H1 (cell line): ENCODE measurements at regions not wholly inside any gene's neighbourhood (a gene's known extent, or its start where the extent isn't known, plus 50 kb on each side); places are given as distances from the start of the nearest gene placed in this dataset.

Source experiments
- CTCF ChIA-PET: fragments of 300-600 bp; sonication (Branson Sonifier 250); formaldehyde crosslinking; loops from one replicate; lab custom pipeline; 2021; ENCODE audit not compliant: partially characterized antibody; lab: Charles Lee
- POLR2A ChIA-PET: fragments of 300-600 bp; sonication (Branson Sonifier 250); formaldehyde crosslinking; loops from one replicate; lab custom pipeline; 2021; ENCODE audit warnings: inconsistent platforms; ENCODE audit not compliant: partially characterized antibody; lab: Charles Lee
- DNase-seq, 2 experiments: peaks; one replicate each; pipeline versions ENCODE4 v3.0.0 to v3.0.0-alpha.2; 2010 to 2022; ENCODE audit warnings: low spot score in 2 of 2, low read depth in 1 of 2, mixed read lengths in 1 of 2
- FAIRE-seq: peaks from 2 replicates; lab custom pipeline; 2011; peaks lifted over from hg19 to GRCh38; lab: Jason Lieb, UNC
- H2AFZ ChIP-seq: 2 replicates; pipeline ENCODE4 v1.8.1; 2012; ENCODE audit warnings: low read length, inconsistent platforms
- H2AK5ac ChIP-seq: 2 replicates; pipeline ENCODE4 v1.6.1; 2013; ENCODE audit warnings: low read depth, low read length
- H2BK120ac ChIP-seq: replicated peaks from 2 replicates; pipeline ENCODE3; 2013; ENCODE audit warnings: low read depth, low read length, inconsistent platforms
- H2BK12ac ChIP-seq: 2 replicates; pipeline ENCODE4 v1.6.1; 2013; ENCODE audit warnings: low read depth, low read length
- H2BK15ac ChIP-seq: 2 replicates; pipeline ENCODE4 v1.6.1; 2013; ENCODE audit warnings: low read length
- H2BK20ac ChIP-seq: 2 replicates; pipeline ENCODE4 v1.6.1; 2013; ENCODE audit warnings: low read length
- H2BK5ac ChIP-seq: 2 replicates; pipeline ENCODE4 v1.6.1; 2013; ENCODE audit warnings: low read depth, low read length
- H3K14ac ChIP-seq: 2 replicates; pipeline ENCODE4 v1.6.1; 2013; ENCODE audit warnings: inconsistent platforms; ENCODE audit not compliant: insufficient read length
- H3K18ac ChIP-seq: 2 replicates; pipeline ENCODE4 v1.6.1; 2013; ENCODE audit warnings: low read length; ENCODE audit errors: extremely low read depth
- H3K23ac ChIP-seq: 2 replicates; pipeline ENCODE4 v1.6.1; 2013; ENCODE audit warnings: inconsistent platforms; ENCODE audit not compliant: insufficient read length
- H3K23me2 ChIP-seq: 2 replicates; pipeline ENCODE4 v1.6.1; 2013; ENCODE audit warnings: low read depth, low read length
- H3K27ac ChIP-seq: 2 replicates; pipeline ENCODE4 v1.6.1; 2011; ENCODE audit warnings: low read depth, low read length, inconsistent platforms
- H3K27me3 ChIP-seq, 4 experiments: replicated peaks in 1 of 4; 1 replicate in 1 of 4; 2 replicates in 3 of 4; pipeline versions ENCODE4 v1.6.1 to v1.8.1; 2011 to 2013; ENCODE audit warnings: low read length in 3 of 4, mild to moderate bottlenecking in 3 of 4, inconsistent platforms in 2 of 4, mixed read lengths in 2 of 4, moderate library complexity in 1 of 4; ENCODE audit not compliant: control insufficient read depth in 3 of 4, insufficient read depth in 3 of 4; ENCODE audit errors: extremely low read depth in 1 of 4
- H3K36me3 ChIP-seq, 4 experiments: 2 replicates each; pipeline versions ENCODE4 v1.6.1 to v1.8.1; 2011 to 2013; ENCODE audit warnings: mild to moderate bottlenecking in 4 of 4, low read length in 3 of 4, moderate library complexity in 2 of 4, control low read depth in 1 of 4, inconsistent platforms in 1 of 4; ENCODE audit not compliant: insufficient read depth in 4 of 4, control insufficient read depth in 2 of 4
- H3K4ac ChIP-seq: replicated peaks from 2 replicates; pipeline ENCODE3; 2013; ENCODE audit warnings: low read length, low read depth, mixed read lengths, inconsistent platforms; ENCODE audit not compliant: insufficient read length
- H3K4me1 ChIP-seq, 4 experiments: replicated peaks in 1 of 4; 1 replicate in 1 of 4; 2 replicates in 3 of 4; pipeline versions ENCODE4 v1.6.1 to v1.8.1; 2011 to 2013; ENCODE audit warnings: low read length in 3 of 4, inconsistent platforms in 2 of 4, mixed read lengths in 1 of 4; ENCODE audit not compliant: insufficient read depth in 4 of 4, control insufficient read depth in 3 of 4
- H3K4me2 ChIP-seq, 2 experiments: 2 replicates each; pipeline versions ENCODE4 v1.6.1 to v1.8.1; 2011 to 2013; ENCODE audit warnings: low read depth in 2 of 2, low read length in 2 of 2, control low read depth in 1 of 2, inconsistent platforms in 1 of 2, mild to moderate bottlenecking in 1 of 2; ENCODE audit not compliant: insufficient read depth in 1 of 2
- H3K4me3 ChIP-seq, 4 experiments: fragments of 200-600, 300-600 bp in 1 of 4; sonication (generic), shearing (Covaris generic), sonication (Bioruptor Twin) in 1 of 4; 2 replicates each; pipeline versions ENCODE4 v1.5.1 to v1.8.1; 2011 to 2016; ENCODE audit warnings: low read length in 4 of 4, low read depth in 3 of 4, control low read depth in 2 of 4, inconsistent platforms in 2 of 4, mild to moderate bottlenecking in 2 of 4, mixed read lengths in 1 of 4, moderate library complexity in 1 of 4; ENCODE audit not compliant: insufficient read depth in 2 of 4; ENCODE audit errors: extremely low read depth in 1 of 4
- H3K56ac ChIP-seq: replicated peaks from 2 replicates; pipeline ENCODE3; 2013; ENCODE audit warnings: low read depth, mild to moderate bottlenecking, mixed read lengths, low read length, inconsistent platforms; ENCODE audit not compliant: insufficient read length
- H3K79me1 ChIP-seq: 2 replicates; pipeline ENCODE4 v1.6.1; 2013; ENCODE audit warnings: low read depth, low read length, control low read depth
- H3K79me2 ChIP-seq, 2 experiments: 2 replicates each; pipeline versions ENCODE4 v1.6.1 to v1.8.1; 2012 to 2013; ENCODE audit warnings: low read length in 2 of 2, mild to moderate bottlenecking in 2 of 2, inconsistent platforms in 1 of 2; ENCODE audit not compliant: insufficient read depth in 2 of 2, control insufficient read depth in 1 of 2
- H3K9ac ChIP-seq, 4 experiments: replicated peaks in 1 of 4; 1 replicate in 1 of 4; 2 replicates in 3 of 4; pipeline versions ENCODE4 v1.6.1 to v1.8.1; 2011 to 2013; ENCODE audit warnings: low read depth in 3 of 4, low read length in 3 of 4, control low read depth in 2 of 4, mild to moderate bottlenecking in 2 of 4, moderate library complexity in 2 of 4, inconsistent platforms in 1 of 4; ENCODE audit errors: extremely low read depth in 1 of 4
- H3K9me3 ChIP-seq, 2 experiments: 2 replicates each; pipeline versions ENCODE4 v1.6.1 to v1.8.1; 2012 to 2013; ENCODE audit warnings: mild to moderate bottlenecking in 2 of 2, moderate library complexity in 2 of 2, control low read depth in 1 of 2, inconsistent platforms in 1 of 2, low read depth in 1 of 2, low read length in 1 of 2, mixed read lengths in 1 of 2; ENCODE audit not compliant: insufficient read depth in 2 of 2
- H4K20me1 ChIP-seq, 2 experiments: replicated peaks in 1 of 2; 2 replicates each; pipeline versions ENCODE3 to v1.8.1; 2011 to 2013; ENCODE audit warnings: inconsistent platforms in 2 of 2, low read length in 2 of 2, mild to moderate bottlenecking in 1 of 2; ENCODE audit not compliant: insufficient read depth in 2 of 2, control insufficient read depth in 1 of 2
- H4K5ac ChIP-seq: 2 replicates; pipeline ENCODE4 v1.6.1; 2013; ENCODE audit warnings: low read length, low read depth, mixed read lengths, inconsistent platforms; ENCODE audit not compliant: insufficient read length
- H4K8ac ChIP-seq: 2 replicates; pipeline ENCODE4 v1.8.0; 2013; ENCODE audit warnings: mild to moderate bottlenecking, moderate library complexity, low read length, inconsistent platforms; ENCODE audit not compliant: insufficient read depth; ENCODE audit errors: extremely low read depth
- H4K91ac ChIP-seq: replicated peaks from 2 replicates; pipeline ENCODE3; 2013; ENCODE audit warnings: low read length, mixed read lengths, inconsistent platforms; ENCODE audit not compliant: insufficient read length
- BRCA1 ChIP-seq: IDR thresholded peaks from 2 replicates; pipeline ENCODE4 v1.6.1; 2012; ENCODE audit warnings: low read depth, low read length, improper control_type of control experiment
- CBX8 ChIP-seq: fragments of 300-800, 300-1000 bp; sonication (generic); IDR thresholded peaks from 2 replicates; pipeline ENCODE4 v1.7.1; 2016; ENCODE audit warnings: low read depth, low read length, borderline replicate concordance
- CHD1 ChIP-seq: IDR thresholded peaks from 2 replicates; pipeline ENCODE4 v1.6.1; 2012; ENCODE audit warnings: low read depth, low read length, improper control_type of control experiment
- CREB1 ChIP-seq: IDR thresholded peaks from 2 replicates; pipeline ENCODE4 v1.6.1; 2012; ENCODE audit warnings: inconsistent platforms
- CTBP2 ChIP-seq: IDR thresholded peaks from 2 replicates; pipeline ENCODE4 v1.7.0; 2011; ENCODE audit warnings: borderline replicate concordance, mild to moderate bottlenecking, moderate library complexity, mixed read lengths, low read length; ENCODE audit not compliant: insufficient read depth, insufficient read length
- E2F6 ChIP-seq: IDR thresholded peaks from 2 replicates; pipeline ENCODE4 v1.6.1; 2012; ENCODE audit warnings: inconsistent platforms
- EGR1 ChIP-seq: IDR thresholded peaks from 2 replicates; pipeline ENCODE4 v1.6.1; 2011; ENCODE audit warnings: low read depth, low read length, borderline replicate concordance
- FOSL1 ChIP-seq: IDR thresholded peaks from 2 replicates; pipeline ENCODE4 v1.6.1; 2011; ENCODE audit warnings: mild to moderate bottlenecking, low read depth, low read length, moderate library complexity; ENCODE audit not compliant: insufficient read depth
- GTF2F1 ChIP-seq: IDR thresholded peaks from 2 replicates; pipeline ENCODE4 v1.6.1; 2012; ENCODE audit warnings: low read depth, low read length, improper control_type of control experiment, borderline replicate concordance
- KDM1A ChIP-seq: fragments of 200-600, 300-600 bp; sonication (generic); IDR thresholded peaks from 2 replicates; pipeline ENCODE4 v1.7.1; 2016; ENCODE audit warnings: mild to moderate bottlenecking, low read length, borderline replicate concordance
- KDM5A ChIP-seq: fragments of 200-600 bp; IDR thresholded peaks from 2 replicates; pipeline ENCODE4 v1.7.1; 2012; ENCODE audit warnings: mild to moderate bottlenecking, low read length, inconsistent platforms, mixed read lengths
- MAFK ChIP-seq: IDR thresholded peaks from 2 replicates; pipeline ENCODE4 v1.6.1; 2012; ENCODE audit warnings: low read depth, mild to moderate bottlenecking, improper control_type of control experiment, low read length
- NRF1 ChIP-seq: IDR thresholded peaks from 2 replicates; pipeline ENCODE4 v1.6.1; 2011; ENCODE audit warnings: mild to moderate bottlenecking, low read depth, low read length, improper control_type of control experiment
- RAD21 ChIP-seq, 2 experiments: IDR thresholded peaks in 1 of 2; conservative IDR thresholded peaks in 1 of 2; 2 replicates each; pipeline ENCODE4 v1.6.1; 2011; ENCODE audit warnings: low read depth in 2 of 2, low read length in 2 of 2, improper control_type of control experiment in 1 of 2, inconsistent platforms in 1 of 2, mild to moderate bottlenecking in 1 of 2, moderate library complexity in 1 of 2
- SIX5 ChIP-seq: IDR thresholded peaks from 2 replicates; pipeline ENCODE4 v1.6.1; 2011; ENCODE audit warnings: mild to moderate bottlenecking, low read depth, low read length
- SP4 ChIP-seq: IDR thresholded peaks from 2 replicates; pipeline ENCODE4 v1.6.1; 2012; ENCODE audit warnings: low read length, inconsistent platforms

GRCh38 chr1:193663965-193664364, 477.6 kb upstream of the B3GALT2 start:
- no peak overlapping the region for H2BK5ac ChIP-seq
- H3K9ac ChIP-seq, result no peak overlapping the region
- H4K20me1 ChIP-seq, result no peaks in the 10 kb centered on the region
- POLR2A ChIA-PET, result no interaction called here
- FAIRE-seq, result no peak
- no peak for TF ChIP-seq CBX8
- no peak for TF ChIP-seq GTF2F1
- TF ChIP-seq CREB1, result no peak
- no peak for TF ChIP-seq CHD1
- TF ChIP-seq EGR1, result no peak
- no peak for TF ChIP-seq SP4
- TF ChIP-seq E2F6, result no peak
- no peak for TF ChIP-seq SIX5
- TF ChIP-seq NRF1, result no peak
- no peak for TF ChIP-seq RAD21 (IDR thresholded peaks at IDR 0.05 in 1 of 2, conservative IDR thresholded peaks at IDR 0.05 in 1 of 2; ENCODE audit: low read depth in 2 of 2, low read length in 2 of 2)
- TF ChIP-seq BRCA1, result no peak
- no peak for TF ChIP-seq KDM5A
- TF ChIP-seq CTBP2, result no peak
- TF ChIP-seq KDM1A, result no peak
- TF ChIP-seq FOSL1, result no peak
- no peak for TF ChIP-seq MAFK
- H3K4me1 ChIP-seq, result no peaks in the 10 kb centered on the region
- H2BK12ac ChIP-seq, result no peak overlapping the region
- H2BK20ac ChIP-seq, result no peak overlapping the region
- no peak overlapping the region for H4K91ac ChIP-seq
- DNase-seq, result no peak
- H3K18ac ChIP-seq, result no peak overlapping the region
- H3K36me3 ChIP-seq, result no peaks in the 10 kb centered on the region
- H2AK5ac ChIP-seq, result no peak overlapping the region
- H3K23ac ChIP-seq, result no peak overlapping the region
- H2AFZ ChIP-seq, result no peak overlapping the region
- CTCF ChIA-PET, result no interaction called here
- H2BK120ac ChIP-seq, result no peak overlapping the region
- no peaks in the 10 kb centered on the region for H3K79me2 ChIP-seq
- H3K27me3 ChIP-seq, result no peaks in the 10 kb centered on the region
- H4K5ac ChIP-seq, result no peak overlapping the region
- no peaks in the 10 kb centered on the region for H3K23me2 ChIP-seq
- H2BK15ac ChIP-seq, result no peak overlapping the region
- H3K27ac ChIP-seq, result no peak overlapping the region
- H3K79me1 ChIP-seq, result no peaks in the 10 kb centered on the region
- H3K4me3 ChIP-seq, result no peak overlapping the region
- H3K56ac ChIP-seq, result no peak overlapping the region
- no peaks in the 10 kb centered on the region for H3K9me3 ChIP-seq
- H3K14ac ChIP-seq, result no peak overlapping the region
- no peak overlapping the region for H3K4ac ChIP-seq
- no peak overlapping the region for H4K8ac ChIP-seq
- H3K4me2 ChIP-seq, result no peak overlapping the region
